H1 (cell line): ENCODE measurements at regions not wholly inside any gene's neighbourhood (a gene's known extent, or its start where the extent isn't known, plus 50 kb on each side); places are given as distances from the start of the nearest gene placed in this dataset.

Experiments
- RFX5 ChIP-seq: IDR thresholded peaks from 2 replicates; pipeline ENCODE4 v1.6.1; 2011; ENCODE audit warnings: low read depth, low read length, improper control_type of control experiment, borderline replicate concordance
- YY1 ChIP-seq: IDR thresholded peaks from 2 replicates; pipeline ENCODE4 v1.6.1; 2011; ENCODE audit warnings: low read depth, mild to moderate bottlenecking, low read length

DNA sequence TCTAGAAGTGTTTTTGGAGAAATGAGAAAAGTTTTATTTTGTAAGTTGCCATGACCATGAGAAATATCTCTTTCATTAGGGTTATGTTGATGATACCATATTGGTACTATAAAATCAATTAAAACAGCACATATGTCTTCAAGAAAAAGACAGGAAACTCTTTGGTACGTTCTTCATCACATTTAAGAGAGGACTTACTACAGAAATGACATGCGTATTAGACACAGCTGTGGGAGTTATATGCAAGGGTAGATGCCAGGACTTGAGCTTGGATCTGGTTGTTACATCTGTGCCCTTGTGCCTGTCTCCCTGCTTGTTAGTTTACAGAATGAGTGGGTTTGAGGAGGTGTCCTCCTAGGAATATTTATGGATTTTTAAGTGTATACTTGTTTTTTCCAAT, 103.4 kb upstream of the P2RY1 start:
- TF ChIP-seq YY1 (no peak), RFX5 (no peak)
